ENCODE measurements at regions not wholly inside any gene's neighbourhood (a gene's known extent, or its start where the extent isn't known, plus 50 kb on each side); places are given as distances from the start of the nearest gene placed in this dataset.

- SMC1A ChIA-PET (ENCODE audit: uncharacterized antibody, unreplicated experiment) = interaction anchor here (1.3 kb wide), 1 partner anchor 20 kb away, joined by 4 read pairs; no protein-coding TSS in a partner anchor
- no peak overlapping the region for H3K27ac ChIP-seq (ENCODE audit: control insufficient read depth, insufficient read depth)
- no peak for TF ChIP-seq CHD2 (IDR thresholded peaks at IDR 0.05; ENCODE audit: borderline replicate concordance, low read depth, low read length)
- no peak for TF ChIP-seq RELB (IDR thresholded peaks at IDR 0.05; ENCODE audit: low read depth)
- TF ChIP-seq RBBP5 (conservative IDR thresholded peaks at IDR 0.05) = no peak
- TF ChIP-seq, protein P1, sequence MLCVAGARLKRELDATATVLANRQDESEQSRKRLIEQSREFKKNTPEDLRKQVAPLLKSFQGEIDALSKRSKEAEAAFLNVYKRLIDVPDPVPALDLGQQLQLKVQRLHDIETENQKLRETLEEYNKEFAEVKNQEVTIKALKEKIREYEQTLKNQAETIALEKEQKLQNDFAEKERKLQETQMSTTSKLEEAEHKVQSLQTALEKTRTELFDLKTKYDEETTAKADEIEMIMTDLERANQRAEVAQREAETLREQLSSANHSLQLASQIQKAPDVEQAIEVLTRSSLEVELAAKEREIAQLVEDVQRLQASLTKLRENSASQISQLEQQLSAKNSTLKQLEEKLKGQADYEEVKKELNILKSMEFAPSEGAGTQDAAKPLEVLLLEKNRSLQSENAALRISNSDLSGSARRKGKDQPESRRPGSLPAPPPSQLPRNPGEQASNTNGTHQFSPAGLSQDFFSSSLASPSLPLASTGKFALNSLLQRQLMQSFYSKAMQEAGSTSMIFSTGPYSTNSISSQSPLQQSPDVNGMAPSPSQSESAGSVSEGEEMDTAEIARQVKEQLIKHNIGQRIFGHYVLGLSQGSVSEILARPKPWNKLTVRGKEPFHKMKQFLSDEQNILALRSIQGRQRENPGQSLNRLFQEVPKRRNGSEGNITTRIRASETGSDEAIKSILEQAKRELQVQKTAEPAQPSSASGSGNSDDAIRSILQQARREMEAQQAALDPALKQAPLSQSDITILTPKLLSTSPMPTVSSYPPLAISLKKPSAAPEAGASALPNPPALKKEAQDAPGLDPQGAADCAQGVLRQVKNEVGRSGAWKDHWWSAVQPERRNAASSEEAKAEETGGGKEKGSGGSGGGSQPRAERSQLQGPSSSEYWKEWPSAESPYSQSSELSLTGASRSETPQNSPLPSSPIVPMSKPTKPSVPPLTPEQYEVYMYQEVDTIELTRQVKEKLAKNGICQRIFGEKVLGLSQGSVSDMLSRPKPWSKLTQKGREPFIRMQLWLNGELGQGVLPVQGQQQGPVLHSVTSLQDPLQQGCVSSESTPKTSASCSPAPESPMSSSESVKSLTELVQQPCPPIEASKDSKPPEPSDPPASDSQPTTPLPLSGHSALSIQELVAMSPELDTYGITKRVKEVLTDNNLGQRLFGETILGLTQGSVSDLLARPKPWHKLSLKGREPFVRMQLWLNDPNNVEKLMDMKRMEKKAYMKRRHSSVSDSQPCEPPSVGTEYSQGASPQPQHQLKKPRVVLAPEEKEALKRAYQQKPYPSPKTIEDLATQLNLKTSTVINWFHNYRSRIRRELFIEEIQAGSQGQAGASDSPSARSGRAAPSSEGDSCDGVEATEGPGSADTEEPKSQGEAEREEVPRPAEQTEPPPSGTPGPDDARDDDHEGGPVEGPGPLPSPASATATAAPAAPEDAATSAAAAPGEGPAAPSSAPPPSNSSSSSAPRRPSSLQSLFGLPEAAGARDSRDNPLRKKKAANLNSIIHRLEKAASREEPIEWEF (IDR thresholded peaks at IDR 0.05; ENCODE audit: insufficient replicate concordance, low read depth, low read length) = no peak
- TF ChIP-seq NFYB (IDR thresholded peaks at IDR 0.05; ENCODE audit: insufficient read depth, low read depth, low read length) = no peak
- no peak for TF ChIP-seq CHD1 (IDR thresholded peaks at IDR 0.05; ENCODE audit: low read depth, low read length)
- TF ChIP-seq, protein P2, sequence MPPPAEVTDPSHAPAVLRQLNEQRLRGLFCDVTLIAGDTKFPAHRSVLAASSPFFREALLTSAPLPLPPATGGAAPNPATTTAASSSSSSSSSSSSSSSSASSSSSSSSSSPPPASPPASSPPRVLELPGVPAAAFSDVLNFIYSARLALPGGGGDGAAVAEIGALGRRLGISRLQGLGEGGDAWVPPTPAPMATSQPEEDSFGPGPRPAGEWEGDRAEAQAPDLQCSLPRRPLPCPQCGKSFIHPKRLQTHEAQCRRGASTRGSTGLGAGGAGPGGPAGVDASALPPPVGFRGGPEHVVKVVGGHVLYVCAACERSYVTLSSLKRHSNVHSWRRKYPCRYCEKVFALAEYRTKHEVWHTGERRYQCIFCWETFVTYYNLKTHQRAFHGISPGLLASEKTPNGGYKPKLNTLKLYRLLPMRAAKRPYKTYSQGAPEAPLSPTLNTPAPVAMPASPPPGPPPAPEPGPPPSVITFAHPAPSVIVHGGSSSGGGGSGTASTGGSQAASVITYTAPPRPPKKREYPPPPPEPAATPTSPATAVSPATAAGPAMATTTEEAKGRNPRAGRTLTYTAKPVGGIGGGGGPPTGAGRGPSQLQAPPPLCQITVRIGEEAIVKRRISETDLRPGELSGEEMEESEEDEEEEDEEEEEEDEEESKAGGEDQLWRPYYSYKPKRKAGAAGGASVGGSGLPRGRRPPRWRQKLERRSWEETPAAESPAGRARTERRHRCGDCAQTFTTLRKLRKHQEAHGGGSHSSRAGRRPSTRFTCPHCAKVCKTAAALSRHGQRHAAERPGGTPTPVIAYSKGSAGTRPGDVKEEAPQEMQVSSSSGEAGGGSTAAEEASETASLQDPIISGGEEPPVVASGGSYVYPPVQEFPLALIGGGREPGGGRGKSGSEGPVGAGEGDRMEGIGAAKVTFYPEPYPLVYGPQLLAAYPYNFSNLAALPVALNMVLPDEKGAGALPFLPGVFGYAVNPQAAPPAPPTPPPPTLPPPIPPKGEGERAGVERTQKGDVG (CRISPR knock-in tag; IDR thresholded peaks at IDR 0.05) = no peak
- TF ChIP-seq EP300 (IDR thresholded peaks at IDR 0.05; ENCODE audit: borderline replicate concordance in 1 of 2, control insufficient read depth in 1 of 2, low read depth in 2 of 2, low read length in 2 of 2) = no peak
- no peak for TF ChIP-seq SP1 (IDR thresholded peaks at IDR 0.05; ENCODE audit: low read depth, low read length)
- TF ChIP-seq, protein P3, sequence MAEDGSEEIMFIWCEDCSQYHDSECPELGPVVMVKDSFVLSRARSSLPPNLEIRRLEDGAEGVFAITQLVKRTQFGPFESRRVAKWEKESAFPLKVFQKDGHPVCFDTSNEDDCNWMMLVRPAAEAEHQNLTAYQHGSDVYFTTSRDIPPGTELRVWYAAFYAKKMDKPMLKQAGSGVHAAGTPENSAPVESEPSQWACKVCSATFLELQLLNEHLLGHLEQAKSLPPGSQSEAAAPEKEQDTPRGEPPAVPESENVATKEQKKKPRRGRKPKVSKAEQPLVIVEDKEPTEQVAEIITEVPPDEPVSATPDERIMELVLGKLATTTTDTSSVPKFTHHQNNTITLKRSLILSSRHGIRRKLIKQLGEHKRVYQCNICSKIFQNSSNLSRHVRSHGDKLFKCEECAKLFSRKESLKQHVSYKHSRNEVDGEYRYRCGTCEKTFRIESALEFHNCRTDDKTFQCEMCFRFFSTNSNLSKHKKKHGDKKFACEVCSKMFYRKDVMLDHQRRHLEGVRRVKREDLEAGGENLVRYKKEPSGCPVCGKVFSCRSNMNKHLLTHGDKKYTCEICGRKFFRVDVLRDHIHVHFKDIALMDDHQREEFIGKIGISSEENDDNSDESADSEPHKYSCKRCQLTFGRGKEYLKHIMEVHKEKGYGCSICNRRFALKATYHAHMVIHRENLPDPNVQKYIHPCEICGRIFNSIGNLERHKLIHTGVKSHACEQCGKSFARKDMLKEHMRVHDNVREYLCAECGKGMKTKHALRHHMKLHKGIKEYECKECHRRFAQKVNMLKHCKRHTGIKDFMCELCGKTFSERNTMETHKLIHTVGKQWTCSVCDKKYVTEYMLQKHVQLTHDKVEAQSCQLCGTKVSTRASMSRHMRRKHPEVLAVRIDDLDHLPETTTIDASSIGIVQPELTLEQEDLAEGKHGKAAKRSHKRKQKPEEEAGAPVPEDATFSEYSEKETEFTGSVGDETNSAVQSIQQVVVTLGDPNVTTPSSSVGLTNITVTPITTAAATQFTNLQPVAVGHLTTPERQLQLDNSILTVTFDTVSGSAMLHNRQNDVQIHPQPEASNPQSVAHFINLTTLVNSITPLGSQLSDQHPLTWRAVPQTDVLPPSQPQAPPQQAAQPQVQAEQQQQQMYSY (CRISPR knock-in tag; IDR thresholded peaks at IDR 0.05) = no peak
Observed at GRCh38 chrX:121781991-121782390, 734.6 kb downstream of the GLUD2 start.

More at GRCh38 chrX:121781991-121782390, 734.6 kb downstream of the GLUD2 start:
- no peak overlapping the region for H3K4me3 ChIP-seq
- FAIRE-seq (no peak), DNase-seq (ENCODE audit: low read depth, low spot score) (no peak), ATAC-seq (no peak)
- no peak overlapping the region for H3K9ac ChIP-seq (ENCODE audit: control insufficient read depth, insufficient read depth, low read length)
- no peaks in the 10 kb centered on the region for H3K79me2 ChIP-seq (ENCODE audit: control insufficient read depth, insufficient read depth, low read length)
- ChIA-PET RAD21 (ENCODE audit: unreplicated experiment) (no interaction called here), POLR2A (no interaction called here), CTCF (no interaction called here)
- intact Hi-C loops (cut with micrococcal nuclease; ENCODE audit: unreplicated experiment) (no loop called here), in situ Hi-C loops (cut with MboI) (no loop called here)
- H4K20me1 ChIP-seq (ENCODE audit: control insufficient read depth, insufficient read depth) = no peaks in the 10 kb centered on the region
- H3K27me3 ChIP-seq (replicated peaks in 1 of 2; ENCODE audit: control insufficient read depth in 2 of 2, insufficient read depth in 2 of 2, low read length in 1 of 2) = no peaks in the 10 kb centered on the region
- no TSS peak for BruUV-seq (replicated peaks)
- no peak overlapping the region for H3K4me2 ChIP-seq (ENCODE audit: control insufficient read depth, insufficient read depth)
- H3K4me1 ChIP-seq (ENCODE audit: control insufficient read depth, insufficient read depth, low read length) = no peaks in the 10 kb centered on the region
- no peak overlapping the region for H2AFZ ChIP-seq (ENCODE audit: control insufficient read depth, low read depth, low read length)
- H3K36me3 ChIP-seq (ENCODE audit: control insufficient read depth in 2 of 2, insufficient read depth in 2 of 2, low read length in 1 of 2) = no peaks in the 10 kb centered on the region
- H3K9me3 ChIP-seq (replicated peaks; ENCODE audit: control insufficient read depth, insufficient read depth, low read length) = no peaks in the 10 kb centered on the region

Measured in GM12878 (cell line).